ENCODE measurements at regions not wholly inside any gene's neighbourhood (a gene's known extent, or its start where the extent isn't known, plus 50 kb on each side); places are given as distances from the start of the nearest gene placed in this dataset.

GRCh38 chr7:54360075-54360840 lies 181.9 kb upstream of the VSTM2A start:
- Histone ChIP-seq H4K8ac (ENCODE audit: low read length) (no peak overlapping the region), H3K36me3 (ENCODE audit: control insufficient read depth in 1 of 2, insufficient read depth in 2 of 2, low read depth in 1 of 2, low read length in 2 of 2) (no peaks in the 10 kb centered on the region), H3K18ac (ENCODE audit: low read depth in 1 of 2, low read length in 2 of 2) (no peak overlapping the region), H2BK5ac (ENCODE audit: low read depth, low read length, poor library complexity, severe bottlenecking) (no peak overlapping the region), H3K27ac (ENCODE audit: low read length, poor library complexity, severe bottlenecking) (no peak overlapping the region), H4K91ac (ENCODE audit: low read length) (no peak overlapping the region), H3K27me3 (ENCODE audit: control insufficient read depth in 1 of 2, insufficient read depth in 1 of 2, low read length in 2 of 2) (no peaks in the 10 kb centered on the region), H3K4me2 (ENCODE audit: low read length, poor library complexity, severe bottlenecking) (no peak overlapping the region), H2BK15ac (ENCODE audit: low read depth, poor library complexity, severe bottlenecking) (no peak overlapping the region), H2BK12ac (ENCODE audit: low read length in 2 of 2) (no peak overlapping the region), H3K4ac (ENCODE audit: low read depth in 1 of 2, low read length in 2 of 2) (no peak overlapping the region), H2AFZ (ENCODE audit: low read depth, low read length) (no peak overlapping the region), H3K79me1 (replicated peaks; ENCODE audit: low read length, poor library complexity, severe bottlenecking) (no peaks in the 10 kb centered on the region), H2BK120ac (ENCODE audit: low read depth, low read length) (no peak overlapping the region), H2AK5ac (ENCODE audit: low read length, severe bottlenecking) (no peak overlapping the region), H3K14ac (ENCODE audit: low read length in 2 of 2) (no peak overlapping the region), H3K23ac (ENCODE audit: low read length in 2 of 2) (no peak overlapping the region), H3K9me3 (ENCODE audit: control insufficient read depth, low read length) (no peaks in the 10 kb centered on the region), H3K4me3 (ENCODE audit: insufficient read depth in 1 of 2, low read depth in 1 of 2, low read length in 2 of 2) (no peak overlapping the region), H3K9ac (ENCODE audit: low read length) (no peak overlapping the region), H3K4me1 (ENCODE audit: control insufficient read depth, insufficient read depth, low read depth, low read length) (no peaks in the 10 kb centered on the region)
- 73% methylated on average over 5 of the region's 6 CpGs for WGBS
- DNase-seq: no peak

GRCh38 chr7:54390565-54390964 lies 151.6 kb upstream of the VSTM2A start:
- no peaks in the 10 kb centered on the region for H3K36me3 ChIP-seq (ENCODE audit: control insufficient read depth in 1 of 2, insufficient read depth in 2 of 2, low read depth in 1 of 2, low read length in 2 of 2)
- WGBS: 91% methylated on average over 1 of the region's 1 CpG
- H2BK120ac ChIP-seq (ENCODE audit: low read depth, low read length): no peak overlapping the region
- H3K27me3 ChIP-seq (ENCODE audit: control insufficient read depth in 1 of 2, insufficient read depth in 1 of 2, low read length in 2 of 2): no peaks in the 10 kb centered on the region
- no peaks in the 10 kb centered on the region for H3K79me1 ChIP-seq (replicated peaks; ENCODE audit: low read length, poor library complexity, severe bottlenecking)
- no peak overlapping the region for H3K23ac ChIP-seq (ENCODE audit: low read length in 2 of 2)
- H3K9me3 ChIP-seq (ENCODE audit: control insufficient read depth, low read length): peaks cover 12% of the 10 kb centered on the region
- H2BK5ac ChIP-seq (ENCODE audit: low read depth, low read length, poor library complexity, severe bottlenecking): no peak overlapping the region
- H3K14ac ChIP-seq (ENCODE audit: low read length in 2 of 2): no peak overlapping the region
- H3K4me1 ChIP-seq (ENCODE audit: control insufficient read depth, insufficient read depth, low read depth, low read length): no peaks in the 10 kb centered on the region
- no peak overlapping the region for H3K18ac ChIP-seq (ENCODE audit: low read depth in 1 of 2, low read length in 2 of 2)
- H3K4ac ChIP-seq (ENCODE audit: low read depth in 1 of 2, low read length in 2 of 2): no peak overlapping the region
- DNase-seq: no peak
- H3K4me3 ChIP-seq (ENCODE audit: insufficient read depth in 1 of 2, low read depth in 1 of 2, low read length in 2 of 2): no peak overlapping the region
- no peak overlapping the region for H4K91ac ChIP-seq (ENCODE audit: low read length)
- no peak overlapping the region for H3K4me2 ChIP-seq (ENCODE audit: low read length, poor library complexity, severe bottlenecking)
- no peak overlapping the region for H2BK12ac ChIP-seq (ENCODE audit: low read length in 2 of 2)
- no peak overlapping the region for H2BK15ac ChIP-seq (ENCODE audit: low read depth, poor library complexity, severe bottlenecking)
- H2AK5ac ChIP-seq (ENCODE audit: low read length, severe bottlenecking): no peak overlapping the region
- no peak overlapping the region for H3K9ac ChIP-seq (ENCODE audit: low read length)
- H4K8ac ChIP-seq (ENCODE audit: low read length): no peak overlapping the region
- no peak overlapping the region for H3K27ac ChIP-seq (ENCODE audit: low read length, poor library complexity, severe bottlenecking)
- H2AFZ ChIP-seq (ENCODE audit: low read depth, low read length): no peak overlapping the region

- Histone ChIP-seq H3K27ac (ENCODE audit: low read length, poor library complexity, severe bottlenecking) (no peak overlapping the region), H3K4ac (ENCODE audit: low read depth in 1 of 2, low read length in 2 of 2) (no peak overlapping the region), H3K27me3 (ENCODE audit: control insufficient read depth in 1 of 2, insufficient read depth in 1 of 2, low read length in 2 of 2) (no peaks in the 10 kb centered on the region), H3K4me3 (ENCODE audit: insufficient read depth in 1 of 2, low read depth in 1 of 2, low read length in 2 of 2) (no peak overlapping the region), H3K36me3 (ENCODE audit: control insufficient read depth in 1 of 2, insufficient read depth in 2 of 2, low read depth in 1 of 2, low read length in 2 of 2) (no peaks in the 10 kb centered on the region), H2BK120ac (ENCODE audit: low read depth, low read length) (no peak overlapping the region), H3K79me1 (replicated peaks; ENCODE audit: low read length, poor library complexity, severe bottlenecking) (no peaks in the 10 kb centered on the region), H3K9ac (ENCODE audit: low read length) (no peak overlapping the region), H4K8ac (ENCODE audit: low read length) (no peak overlapping the region), H3K9me3 (ENCODE audit: control insufficient read depth, low read length) (peaks cover 12% of the 10 kb centered on the region), H4K91ac (ENCODE audit: low read length) (no peak overlapping the region), H2BK5ac (ENCODE audit: low read depth, low read length, poor library complexity, severe bottlenecking) (no peak overlapping the region), H3K23ac (ENCODE audit: low read length in 2 of 2) (no peak overlapping the region), H3K18ac (ENCODE audit: low read depth in 1 of 2, low read length in 2 of 2) (no peak overlapping the region), H2BK12ac (ENCODE audit: low read length in 2 of 2) (no peak overlapping the region), H2AK5ac (ENCODE audit: low read length, severe bottlenecking) (no peak overlapping the region), H3K14ac (ENCODE audit: low read length in 2 of 2) (no peak overlapping the region), H3K4me1 (ENCODE audit: control insufficient read depth, insufficient read depth, low read depth, low read length) (no peaks in the 10 kb centered on the region), H2BK15ac (ENCODE audit: low read depth, poor library complexity, severe bottlenecking) (no peak overlapping the region), H3K4me2 (ENCODE audit: low read length, poor library complexity, severe bottlenecking) (no peak overlapping the region), H2AFZ (ENCODE audit: low read depth, low read length) (no peak overlapping the region)
- WGBS: 39% methylated on average over 2 of the region's 2 CpGs
- no peak for DNase-seq
These were observed 149.2 kb upstream of the VSTM2A start for GRCh38 chr7:54392935-54393334.

- Histone ChIP-seq H2AFZ (ENCODE audit: low read depth, low read length) (no peak overlapping the region), H3K4me1 (ENCODE audit: control insufficient read depth, insufficient read depth, low read depth, low read length) (no peaks in the 10 kb centered on the region), H4K8ac (ENCODE audit: low read length) (no peak overlapping the region), H3K27ac (ENCODE audit: low read length, poor library complexity, severe bottlenecking) (no peak overlapping the region), H3K23ac (ENCODE audit: low read length in 2 of 2) (no peak overlapping the region), H3K18ac (ENCODE audit: low read depth in 1 of 2, low read length in 2 of 2) (no peak overlapping the region), H3K79me1 (replicated peaks; ENCODE audit: low read length, poor library complexity, severe bottlenecking) (no peaks in the 10 kb centered on the region), H3K36me3 (ENCODE audit: control insufficient read depth in 1 of 2, insufficient read depth in 2 of 2, low read depth in 1 of 2, low read length in 2 of 2) (no peaks in the 10 kb centered on the region), H3K4me2 (ENCODE audit: low read length, poor library complexity, severe bottlenecking) (no peak overlapping the region), H3K9ac (ENCODE audit: low read length) (no peak overlapping the region), H4K91ac (ENCODE audit: low read length) (no peak overlapping the region), H2BK15ac (ENCODE audit: low read depth, poor library complexity, severe bottlenecking) (no peak overlapping the region), H3K4ac (ENCODE audit: low read depth in 1 of 2, low read length in 2 of 2) (no peak overlapping the region), H3K14ac (ENCODE audit: low read length in 2 of 2) (no peak overlapping the region), H3K9me3 (ENCODE audit: control insufficient read depth, low read length) (peaks cover 3% of the 10 kb centered on the region), H2BK12ac (ENCODE audit: low read length in 2 of 2) (no peak overlapping the region), H3K4me3 (ENCODE audit: insufficient read depth in 1 of 2, low read depth in 1 of 2, low read length in 2 of 2) (no peak overlapping the region), H2AK5ac (ENCODE audit: low read length, severe bottlenecking) (no peak overlapping the region), H2BK120ac (ENCODE audit: low read depth, low read length) (no peak overlapping the region), H2BK5ac (ENCODE audit: low read depth, low read length, poor library complexity, severe bottlenecking) (no peak overlapping the region), H3K27me3 (ENCODE audit: control insufficient read depth in 1 of 2, insufficient read depth in 1 of 2, low read length in 2 of 2) (no peaks in the 10 kb centered on the region)
- 70% methylated on average over 4 of the region's 4 CpGs for WGBS
- DNase-seq: no peak
These were observed 147.3 kb upstream of the VSTM2A start for GRCh38 chr7:54394834-54395233.

All from mesenchymal stem cell (in vitro differentiated cells and primary cell).